GM18502 (cell line): ENCODE measurements at regions not wholly inside any gene's neighbourhood (a gene's known extent, or its start where the extent isn't known, plus 50 kb on each side); places are given as distances from the start of the nearest gene placed in this dataset.
"Not testable (repeated sequence)": the region's sequence is repeated elsewhere in the genome, so short reads cannot be mapped to it uniquely, and the experiment has no call there.

ENCODE experiments used
- ATAC-seq: cut with Tn5 transposase; IDR thresholded peaks from one replicate; pipeline ENCODE4 v1.9.1; 2021; ENCODE audit warnings: mild to moderate bottlenecking; ENCODE audit not compliant: unreplicated experiment, poor library complexity

- ATAC-seq: peak; percentile 98
Observed at GRCh38 chr2:211203986-211204385, 647.6 kb downstream of the CPS1 start.

- ATAC-seq: peak; percentile 30
Observed at GRCh38 chr2:211204456-211204855, 648.1 kb downstream of the CPS1 start.

- no peak for ATAC-seq
Observed at GRCh38 chr2:211204902-211205301, 648.5 kb downstream of the CPS1 start.

GRCh38 chr2:211205358-211205757, 649.0 kb downstream of the CPS1 start:
- no peak for ATAC-seq

- no peak for ATAC-seq
Observed at GRCh38 chr2:211205836-211206235, 649.4 kb downstream of the CPS1 start.

- ATAC-seq: no peak
Observed at GRCh38 chr2:211216221-211216620, 659.8 kb downstream of the CPS1 start.

GRCh38 chr2:211219548-211219947, 663.1 kb downstream of the CPS1 start:
- ATAC-seq: not testable (repeated sequence)

GRCh38 chr2:211225784-211226183, 669.4 kb downstream of the CPS1 start:
- ATAC-seq: no peak

GRCh38 chr2:211228559-211228958, 672.2 kb downstream of the CPS1 start:
- ATAC-seq: no peak

- ATAC-seq: no peak
Observed at GRCh38 chr2:211237586-211238275, 681.3 kb downstream of the CPS1 start.

- no peak for ATAC-seq
Observed at GRCh38 chr2:211241891-211242290, 685.5 kb downstream of the CPS1 start.

GRCh38 chr2:211247751-211248150, 691.4 kb downstream of the CPS1 start:
- no peak for ATAC-seq

- ATAC-seq: no peak
Observed at GRCh38 chr2:211248841-211249240, 692.4 kb downstream of the CPS1 start.

- ATAC-seq: no peak
Observed at GRCh38 chr2:211251016-211251415, 694.6 kb downstream of the CPS1 start.

GRCh38 chr2:211258646-211259335, 702.4 kb downstream of the CPS1 start:
- ATAC-seq: no peak

GRCh38 chr2:211259831-211260476, 703.6 kb downstream of the CPS1 start:
- ATAC-seq: no peak

GRCh38 chr2:211270257-211270656, 713.9 kb downstream of the CPS1 start:
- no peak for ATAC-seq

GRCh38 chr2:211281430-211282073, 725.2 kb downstream of the CPS1 start:
- ATAC-seq: no peak

- ATAC-seq: no peak
Observed at GRCh38 chr2:211302676-211303075, 746.3 kb downstream of the CPS1 start.

- no peak for ATAC-seq
Observed at GRCh38 chr2:211306929-211307328, 750.5 kb downstream of the CPS1 start.
